ENCODE measurements at regions not wholly inside any gene's neighbourhood (a gene's known extent, or its start where the extent isn't known, plus 50 kb on each side); places are given as distances from the start of the nearest gene placed in this dataset.

GRCh38 chr7:130897515-130898419, 163.8 kb upstream of the KLF14 start:
- Histone ChIP-seq H3K9me3 (no peaks in the 10 kb centered on the region), H3K36me3 (no peaks in the 10 kb centered on the region), H3K4me3 (no peak overlapping the region), H3K27me3 (no peaks in the 10 kb centered on the region), H3K27ac (peak overlapping the region in 2 of 3 donors; percentile 17 to 83), H3K4me1 (peaks cover 0 to 87% (median 36%) of the 10 kb centered on the region in 4 donors)
- DNase-seq (peak in 1 of 3 donors; percentile 48), ATAC-seq (no peak)
- TF ChIP-seq, protein P1, sequence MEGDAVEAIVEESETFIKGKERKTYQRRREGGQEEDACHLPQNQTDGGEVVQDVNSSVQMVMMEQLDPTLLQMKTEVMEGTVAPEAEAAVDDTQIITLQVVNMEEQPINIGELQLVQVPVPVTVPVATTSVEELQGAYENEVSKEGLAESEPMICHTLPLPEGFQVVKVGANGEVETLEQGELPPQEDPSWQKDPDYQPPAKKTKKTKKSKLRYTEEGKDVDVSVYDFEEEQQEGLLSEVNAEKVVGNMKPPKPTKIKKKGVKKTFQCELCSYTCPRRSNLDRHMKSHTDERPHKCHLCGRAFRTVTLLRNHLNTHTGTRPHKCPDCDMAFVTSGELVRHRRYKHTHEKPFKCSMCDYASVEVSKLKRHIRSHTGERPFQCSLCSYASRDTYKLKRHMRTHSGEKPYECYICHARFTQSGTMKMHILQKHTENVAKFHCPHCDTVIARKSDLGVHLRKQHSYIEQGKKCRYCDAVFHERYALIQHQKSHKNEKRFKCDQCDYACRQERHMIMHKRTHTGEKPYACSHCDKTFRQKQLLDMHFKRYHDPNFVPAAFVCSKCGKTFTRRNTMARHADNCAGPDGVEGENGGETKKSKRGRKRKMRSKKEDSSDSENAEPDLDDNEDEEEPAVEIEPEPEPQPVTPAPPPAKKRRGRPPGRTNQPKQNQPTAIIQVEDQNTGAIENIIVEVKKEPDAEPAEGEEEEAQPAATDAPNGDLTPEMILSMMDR (IDR thresholded peaks at IDR 0.05), result no peak
- no peak for TF ChIP-seq POLR2A (IDR thresholded peaks at IDR 0.05)
- WGBS (ENCODE audit: insufficient coverage, low coverage, low lambda C conversion rate, missing lambda C conversion rate), result 100% methylated on average over 1 of the region's 24 CpGs
- intact Hi-C loops (cut with DNase I), result no loop called here

DNA sequence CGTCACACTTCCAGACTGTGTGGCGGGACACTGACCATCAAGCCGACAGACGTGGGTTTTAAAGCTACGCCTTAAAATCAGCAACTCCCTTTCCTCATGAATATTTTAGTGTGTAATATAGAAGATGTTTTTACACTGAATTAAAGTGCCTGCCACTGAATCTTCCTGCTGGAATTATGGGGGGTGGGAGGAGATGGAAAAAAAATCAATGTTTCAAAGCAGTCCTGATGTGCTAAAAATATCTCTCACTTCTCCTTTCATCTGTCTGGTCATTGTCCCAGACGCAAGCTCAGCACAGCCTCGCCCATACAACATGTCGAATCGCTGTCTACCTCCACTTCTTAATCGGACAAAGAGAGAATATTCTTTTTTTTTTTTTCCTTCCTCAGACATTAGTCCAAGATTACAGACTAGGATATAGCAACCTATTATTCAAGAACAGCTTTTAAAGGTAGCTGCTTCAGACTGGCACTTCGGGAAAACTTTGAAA, 165.1 kb upstream of the KLF14 start:
- TF ChIP-seq, protein P1 (IDR thresholded peaks at IDR 0.05), result no peak
- TF ChIP-seq POLR2A (IDR thresholded peaks at IDR 0.05), result no peak

DNA sequence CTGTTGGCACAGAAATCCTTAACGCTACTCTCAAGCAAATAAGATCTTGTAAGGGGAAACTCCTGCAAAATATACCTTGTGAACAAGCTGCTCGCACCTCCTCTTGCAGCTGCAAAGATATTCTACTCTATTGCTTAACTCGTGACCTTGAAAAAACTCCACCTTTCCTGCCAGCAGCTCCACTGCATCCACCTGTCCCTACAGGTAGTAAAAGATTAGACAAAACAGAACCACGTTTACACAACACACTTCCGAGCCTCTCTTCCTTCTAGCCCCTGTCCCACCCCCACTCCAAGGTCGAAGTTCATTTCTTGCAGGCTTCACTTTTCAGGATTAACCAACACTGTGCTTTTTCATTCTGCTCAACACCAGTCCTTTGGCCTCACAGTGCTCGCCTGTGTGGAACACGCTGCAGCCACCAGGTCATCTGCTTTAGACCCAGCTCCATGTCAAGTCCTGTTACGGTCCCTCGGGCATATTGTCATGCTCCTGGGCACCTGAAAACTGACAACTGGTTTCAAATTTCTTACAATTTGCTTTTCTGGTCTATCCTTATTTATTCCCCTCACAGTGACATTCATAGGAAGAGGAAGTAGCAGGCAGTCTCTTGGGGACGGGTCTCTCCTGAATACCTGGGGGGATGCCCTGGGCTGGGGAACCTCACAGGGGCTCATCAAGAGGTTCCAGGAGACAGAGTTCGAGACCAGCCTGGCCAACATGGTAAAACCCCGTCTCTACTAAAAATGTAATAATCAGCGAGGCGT, 165.8 kb upstream of the KLF14 start:
- Histone ChIP-seq H3K4me1 (peaks cover 0 to 86% (median 37%) of the 10 kb centered on the region in 4 donors), H3K27ac (peak overlapping the region; percentile 67 to 88 (median 83)), H3K36me3 (no peaks in the 10 kb centered on the region), H3K4me3 (no peak overlapping the region), H3K27me3 (no peaks in the 10 kb centered on the region), H3K9me3 (no peaks in the 10 kb centered on the region)
- DNase-seq (peak; percentile 61 to 93 (median 80)), ATAC-seq (peak; percentile 24 to 70 (median 64))
- intact Hi-C loops (cut with DNase I), result no loop called here
- TF ChIP-seq, protein P1 (IDR thresholded peaks at IDR 0.05), result peak in 1 of 4 donors; percentile 9
- peak; percentile 76 for TF ChIP-seq POLR2A (IDR thresholded peaks at IDR 0.05)
- WGBS (ENCODE audit: insufficient coverage, low coverage, low lambda C conversion rate, missing lambda C conversion rate), result 22% methylated on average over 13 of the region's 15 CpGs

More for the DNA sequence above, 165.1 kb upstream of the KLF14 start:
- 62% methylated on average over 8 of the region's 11 CpGs for WGBS (ENCODE audit: insufficient coverage, low coverage, low lambda C conversion rate, missing lambda C conversion rate)
- no peak for ATAC-seq
- Histone ChIP-seq H3K36me3 (no peaks in the 10 kb centered on the region), H3K4me1 (peaks cover 0 to 87% (median 37%) of the 10 kb centered on the region in 4 donors), H3K27ac (peak overlapping the region; percentile 36 to 83 (median 43)), H3K4me3 (no peak overlapping the region), H3K27me3 (no peaks in the 10 kb centered on the region), H3K9me3 (no peaks in the 10 kb centered on the region)
- DNase-seq, result peak in 1 of 3 donors; percentile 9
- intact Hi-C loops (cut with DNase I), result no loop called here

DNA sequence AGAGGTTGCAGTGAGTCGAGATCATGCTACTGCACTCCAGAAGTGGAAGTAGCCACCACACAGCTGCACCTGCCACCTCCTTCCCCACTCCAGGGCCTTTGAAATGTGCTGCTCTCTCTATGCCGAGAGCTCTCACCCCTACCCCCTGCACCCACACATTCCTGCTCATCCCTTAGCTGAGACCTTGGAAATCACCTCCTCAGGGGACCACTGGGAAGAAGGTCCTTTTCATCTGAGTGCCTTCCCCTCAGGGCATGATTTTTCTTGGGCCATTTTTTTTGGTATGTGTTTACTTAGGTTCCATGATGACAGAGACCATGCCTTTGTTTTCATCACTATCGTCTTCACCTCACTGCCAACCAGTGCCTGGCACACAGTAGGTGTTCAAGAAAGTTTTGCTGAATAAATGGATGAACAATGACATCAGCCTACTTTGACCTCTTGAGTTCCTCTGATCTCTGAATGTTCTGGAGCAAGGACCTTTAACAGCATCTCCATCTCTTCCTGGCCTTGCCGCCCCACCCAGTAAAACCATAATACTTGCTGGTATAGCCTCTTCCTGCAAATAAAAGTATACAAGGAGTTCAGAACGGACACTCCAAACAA, 166.6 kb upstream of the KLF14 start:
- intact Hi-C loops (cut with DNase I), result no loop called here
- Histone ChIP-seq H3K36me3 (no peaks in the 10 kb centered on the region), H3K4me1 (peaks cover 0 to 84% (median 36%) of the 10 kb centered on the region in 4 donors), H3K27ac (peak overlapping the region; percentile 67 to 88 (median 83)), H3K9me3 (no peaks in the 10 kb centered on the region), H3K27me3 (no peaks in the 10 kb centered on the region), H3K4me3 (no peak overlapping the region)
- DNase-seq (peak in 1 of 3 donors; percentile 37), ATAC-seq (no peak)
- TF ChIP-seq POLR2A (IDR thresholded peaks at IDR 0.05), result no peak
- TF ChIP-seq, protein P1 (IDR thresholded peaks at IDR 0.05), result no peak
- WGBS (ENCODE audit: insufficient coverage, low coverage, low lambda C conversion rate, missing lambda C conversion rate), result 49% methylated on average over 3 of the region's 5 CpGs
